ENCODE measurements at regions not wholly inside any gene's neighbourhood (a gene's known extent, or its start where the extent isn't known, plus 50 kb on each side); places are given as distances from the start of the nearest gene placed in this dataset.

GRCh38 chr11:45754741-45755140, 50.2 kb upstream of the SLC35C1 start:
- H3K4me3 ChIP-seq (ENCODE audit: low read depth, low read length): no peak overlapping the region
- no peak for DNase-seq (ENCODE audit: low read depth)
- TF ChIP-seq CTCF (IDR thresholded peaks at IDR 0.05; ENCODE audit: low read depth, low read length, missing control alignments): no peak

- TF ChIP-seq CTCF (IDR thresholded peaks at IDR 0.05; ENCODE audit: low read depth, low read length, missing control alignments): no peak
- H3K4me3 ChIP-seq (ENCODE audit: low read depth, low read length): no peak overlapping the region
- no peak for DNase-seq (ENCODE audit: low read depth)
Measured at GRCh38 chr11:45754261-45754709, 50.7 kb upstream of the SLC35C1 start.

- no peak overlapping the region for H3K4me3 ChIP-seq (ENCODE audit: low read depth, low read length)
- TF ChIP-seq CTCF (IDR thresholded peaks at IDR 0.05; ENCODE audit: low read depth, low read length, missing control alignments): no peak
- no peak for DNase-seq (ENCODE audit: low read depth)
Measured at GRCh38 chr11:45752106-45752505, 52.8 kb upstream of the SLC35C1 start.

- no peak for DNase-seq (ENCODE audit: low read depth)
- TF ChIP-seq CTCF (IDR thresholded peaks at IDR 0.05; ENCODE audit: low read depth, low read length, missing control alignments): no peak
- no peak overlapping the region for H3K4me3 ChIP-seq (ENCODE audit: low read depth, low read length)
Measured at GRCh38 chr11:45751430-45751829, 53.5 kb upstream of the SLC35C1 start.

- TF ChIP-seq CTCF (IDR thresholded peaks at IDR 0.05; ENCODE audit: low read depth, low read length, missing control alignments): no peak
- H3K4me3 ChIP-seq (ENCODE audit: low read depth, low read length): no peak overlapping the region
- DNase-seq (ENCODE audit: low read depth): no peak
Measured at GRCh38 chr11:45750439-45750838, 54.5 kb upstream of the SLC35C1 start.

GRCh38 chr11:45748801-45749200, 56.1 kb upstream of the SLC35C1 start:
- H3K4me3 ChIP-seq (ENCODE audit: low read depth, low read length): no peak overlapping the region
- no peak for DNase-seq (ENCODE audit: low read depth)

More at GRCh38 chr11:45748801-45749200, 56.1 kb upstream of the SLC35C1 start:
- TF ChIP-seq CTCF (IDR thresholded peaks at IDR 0.05; ENCODE audit: low read depth, low read length, missing control alignments): peak; percentile 19

Measured in GM12864 (cell line).